ENCODE measurements at regions not wholly inside any gene's neighbourhood (a gene's known extent, or its start where the extent isn't known, plus 50 kb on each side); places are given as distances from the start of the nearest gene placed in this dataset.
"Not testable (repeated sequence)": the region's sequence is repeated elsewhere in the genome, so short reads cannot be mapped to it uniquely, and the experiment has no call there.

- not testable (repeated sequence) for DNase-seq (ENCODE audit: low spot score)
Observed at GRCh38 chr7:90070238-90070637, 84.0 kb upstream of the STEAP1 start.

DNA sequence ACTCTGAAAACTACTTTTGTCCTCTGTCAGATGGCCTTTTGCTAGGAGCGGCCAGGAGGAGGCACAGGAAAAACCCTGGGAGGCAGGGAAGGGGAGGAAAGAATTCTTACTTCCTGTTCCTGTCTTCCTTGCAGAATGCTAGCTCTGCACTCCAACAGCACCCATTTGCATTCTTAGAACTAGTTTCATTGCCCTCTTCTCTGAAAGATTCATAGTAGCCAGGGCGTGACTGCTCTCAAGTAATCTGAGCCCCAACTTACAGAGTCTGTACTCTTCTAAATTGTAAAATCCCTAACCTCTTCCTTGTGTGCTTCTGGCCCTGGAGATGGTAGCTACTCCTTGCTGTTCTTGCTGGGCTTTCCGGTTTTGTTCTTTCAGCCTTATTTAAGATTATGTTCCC, 75.3 kb upstream of the STEAP1 start:
- DNase-seq (ENCODE audit: low spot score), result no peak

- peak; percentile 19 for DNase-seq (ENCODE audit: low spot score)
Observed at GRCh38 chr7:90081621-90082020, 72.6 kb upstream of the STEAP1 start.

DNA sequence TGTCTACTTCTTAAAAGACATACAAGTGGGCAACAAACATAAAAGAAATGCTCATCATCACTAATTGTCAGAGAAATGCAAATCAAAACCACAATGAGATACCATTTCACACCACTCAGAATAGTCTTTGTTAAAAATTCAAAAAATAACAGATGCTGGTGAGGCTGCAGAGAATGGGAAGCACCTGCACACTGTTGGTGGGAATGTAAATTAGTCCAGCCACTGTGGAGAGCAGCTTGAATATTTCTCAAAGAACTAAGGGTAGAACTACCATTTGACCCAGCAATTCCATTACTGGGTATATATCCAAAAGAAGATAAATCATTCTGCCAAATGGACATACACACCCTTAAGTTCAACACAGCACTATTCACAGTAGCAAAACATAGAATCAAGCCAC, 61.8 kb upstream of the STEAP1 start:
- DNase-seq (ENCODE audit: low spot score), result no peak

DNA sequence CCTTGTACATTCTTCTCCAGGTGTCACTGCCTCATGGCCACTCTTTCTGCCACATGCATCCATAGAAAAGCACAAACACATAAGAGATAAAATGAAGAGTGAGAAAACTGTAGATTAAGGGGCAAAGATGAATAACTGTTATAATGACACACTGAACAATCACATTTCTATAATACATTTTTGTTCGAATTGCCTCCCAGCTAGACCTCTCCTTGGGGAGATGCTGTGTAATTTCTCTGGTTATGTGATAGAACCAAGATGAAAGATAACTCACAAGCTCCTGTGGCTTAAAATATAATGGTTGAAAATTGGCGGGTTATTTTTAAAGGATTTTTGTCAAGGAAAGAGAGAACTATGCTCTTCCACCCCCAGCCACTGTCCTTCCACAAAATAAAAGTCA, 60.2 kb upstream of the STEAP1 start:
- DNase-seq (ENCODE audit: low spot score), result no peak

All from mucosa of gallbladder (tissue), 1 donor.